Breast epithelium (tissue), 4 donors: ENCODE measurements at regions not wholly inside any gene's neighbourhood (a gene's known extent, or its start where the extent isn't known, plus 50 kb on each side); places are given as distances from the start of the nearest gene placed in this dataset.

Experiments
- DNase-seq, 2 donors: peaks; one replicate each; pipeline ENCODE4 v3.0.0-alpha.2; 2019; ENCODE audit warnings: low spot score in 2 of 2
- H3K27ac ChIP-seq, 2 donors: fragments of 200-600 bp; sonication (generic) in 1 of 2; one replicate each; pipeline ENCODE4 v1.5.1; 2016 to 2019; ENCODE audit warnings: mild to moderate bottlenecking in 1 of 2
- H3K27me3 ChIP-seq, 2 donors: fragments of 200-600 bp; sonication (generic) in 1 of 2; one replicate each; pipeline versions ENCODE4 v1.5.1 to v1.6.0; 2017 to 2019; ENCODE audit warnings: control low read depth in 1 of 2, mild to moderate bottlenecking in 1 of 2
- H3K36me3 ChIP-seq: fragments of 200-600 bp; one replicate; pipeline ENCODE4 v1.5.1; 2019
- H3K4me1 ChIP-seq, 2 donors: fragments of 200-600 bp; sonication (generic); one replicate each; pipeline ENCODE4 v1.5.1; 2016 to 2019; ENCODE audit warnings: control low read depth in 1 of 2
- H3K4me3 ChIP-seq, 3 donors: fragments of 200-600 bp; sonication (generic); 1 replicate in 2 of 3; 2 replicates in 1 of 3; pipeline ENCODE4 v1.5.1; 2016 to 2019; ENCODE audit warnings: mild to moderate bottlenecking in 3 of 3, moderate library complexity in 2 of 3
- H3K9me3 ChIP-seq, 2 donors: fragments of 200-600 bp; sonication (generic) in 1 of 2; one replicate each; pipeline ENCODE4 v1.5.1; 2016 to 2019; ENCODE audit warnings: control low read depth in 1 of 2
- CTCF ChIP-seq, 3 donors: fragments of 450-650 bp; IDR thresholded peaks; one replicate each; pipeline ENCODE4 v1.5.1; 2016 to 2017; ENCODE audit warnings: antibody characterized with exemption in 3 of 3, mild to moderate bottlenecking in 3 of 3, moderate library complexity in 3 of 3
- POLR2A ChIP-seq: fragments of 450-650 bp; IDR thresholded peaks from one replicate; pipeline ENCODE4 v1.6.1; 2016; ENCODE audit warnings: antibody characterized with exemption, mild to moderate bottlenecking, moderate library complexity
- POLR2AphosphoS5 ChIP-seq, 3 donors: sonication (generic); formaldehyde crosslinking; IDR thresholded peaks; one replicate each; pipeline ENCODE4 v1.6.1; 2017; ENCODE audit warnings: antibody characterized with exemption in 3 of 3
- intact Hi-C: fragments of 100-400 bp; cut with DNase I; formaldehyde crosslinking; loops from one replicate; pipeline ENCODE4 v1.15.1; 2023; ENCODE audit warnings: low total_unique reads

GRCh38 chr6:140782941-140783340 lies 1349.8 kb upstream of the GJE1 start:
- no peak for DNase-seq
- Histone ChIP-seq H3K4me1 (no peaks in the 10 kb centered on the region), H3K27ac (no peak overlapping the region), H3K27me3 (no peaks in the 10 kb centered on the region), H3K9me3 (no peaks in the 10 kb centered on the region), H3K4me3 (no peak overlapping the region), H3K36me3 (no peaks in the 10 kb centered on the region)
- intact Hi-C loops = no loop called here
- TF ChIP-seq CTCF (IDR thresholded peaks at IDR 0.05) (no peak), POLR2A (no peak), POLR2AphosphoS5 (IDR thresholded peaks at IDR 0.05) (no peak)

GRCh38 chr6:140779991-140780596 lies 1352.6 kb upstream of the GJE1 start:
- Histone ChIP-seq H3K27me3 (no peaks in the 10 kb centered on the region), H3K36me3 (no peaks in the 10 kb centered on the region), H3K27ac (no peak overlapping the region), H3K4me1 (no peaks in the 10 kb centered on the region), H3K4me3 (no peak overlapping the region), H3K9me3 (no peaks in the 10 kb centered on the region)
- TF ChIP-seq POLR2AphosphoS5 (IDR thresholded peaks at IDR 0.05) = no peak
- no peak for TF ChIP-seq POLR2A
- TF ChIP-seq CTCF (IDR thresholded peaks at IDR 0.05) = no peak
- intact Hi-C loops = no loop called here
- no peak for DNase-seq

GRCh38 chr6:140779341-140779740 lies 1353.4 kb upstream of the GJE1 start:
- no peaks in the 10 kb centered on the region for H3K4me1 ChIP-seq
- H3K27ac ChIP-seq = no peak overlapping the region
- H3K9me3 ChIP-seq = no peaks in the 10 kb centered on the region
- H3K4me3 ChIP-seq = no peak overlapping the region
- intact Hi-C loops = no loop called here
- DNase-seq = no peak
- no peaks in the 10 kb centered on the region for H3K27me3 ChIP-seq
- TF ChIP-seq POLR2AphosphoS5 (IDR thresholded peaks at IDR 0.05) (no peak), POLR2A (no peak), CTCF (IDR thresholded peaks at IDR 0.05) (no peak)
- no peaks in the 10 kb centered on the region for H3K36me3 ChIP-seq

- H3K27ac ChIP-seq = no peak overlapping the region
- H3K4me3 ChIP-seq = no peak overlapping the region
- no peaks in the 10 kb centered on the region for H3K27me3 ChIP-seq
- H3K9me3 ChIP-seq = no peaks in the 10 kb centered on the region
- H3K4me1 ChIP-seq = no peaks in the 10 kb centered on the region
- no peak for DNase-seq
- intact Hi-C loops = no loop called here
- no peak for TF ChIP-seq POLR2A
- TF ChIP-seq CTCF (IDR thresholded peaks at IDR 0.05) = no peak
- no peak for TF ChIP-seq POLR2AphosphoS5 (IDR thresholded peaks at IDR 0.05)
- H3K36me3 ChIP-seq = no peaks in the 10 kb centered on the region
These were observed 1354.9 kb upstream of the GJE1 start for GRCh38 chr6:140777780-140778179.

- Histone ChIP-seq H3K27ac (no peak overlapping the region), H3K9me3 (no peaks in the 10 kb centered on the region), H3K27me3 (no peaks in the 10 kb centered on the region), H3K4me3 (no peak overlapping the region), H3K36me3 (no peaks in the 10 kb centered on the region), H3K4me1 (no peaks in the 10 kb centered on the region)
- intact Hi-C loops = no loop called here
- DNase-seq = no peak
- TF ChIP-seq POLR2AphosphoS5 (IDR thresholded peaks at IDR 0.05) = no peak
- TF ChIP-seq CTCF (IDR thresholded peaks at IDR 0.05) = no peak
- TF ChIP-seq POLR2A = no peak
These were observed 1357.7 kb upstream of the GJE1 start for GRCh38 chr6:140775061-140775460.
